ENCODE measurements at regions not wholly inside any gene's neighbourhood (a gene's known extent, or its start where the extent isn't known, plus 50 kb on each side); places are given as distances from the start of the nearest gene placed in this dataset.

DNA sequence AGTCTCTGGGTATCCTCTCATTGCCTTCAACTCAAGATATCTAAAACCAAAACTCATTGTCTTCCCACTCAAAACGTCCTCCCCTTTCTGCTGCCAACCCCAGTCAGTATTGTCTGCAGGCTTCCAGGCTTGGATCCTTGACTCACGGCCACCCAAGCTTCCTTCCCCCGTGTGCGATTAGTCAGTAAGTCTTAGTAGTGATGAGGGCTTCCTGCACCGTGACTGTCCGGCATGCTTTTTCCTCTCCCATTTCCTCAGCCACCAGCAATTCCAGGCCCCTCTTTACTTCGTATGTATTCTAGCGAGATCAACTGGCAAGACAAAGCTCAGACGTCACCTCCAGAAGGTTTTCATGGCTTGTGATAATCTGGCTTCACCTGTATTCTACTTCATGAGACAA, 88.6 kb upstream of the DUSP22 start:
- Mint-ChIP-seq H3K36me3 (no peaks in the 10 kb centered on the region), H3K27me3 (peaks cover 5 to 10% (median 7%) of the 10 kb centered on the region in 3 donors), H3K4me1 (peaks cover 9 to 22% (median 17%) of the 10 kb centered on the region in 3 donors), H3K4me3 (no peak overlapping the region), H3K9me3 (no peaks in the 10 kb centered on the region), H3K27ac (peak overlapping the region in 1 of 6 donors; percentile 27)
- ATAC-seq (ENCODE audit: low read depth in 2 of 2) (no peak), DNase-seq (no peak)

- no peak for ATAC-seq (ENCODE audit: low read depth in 2 of 2)
- H3K27ac Mint-ChIP-seq, result peak overlapping the region in 1 of 6 donors; percentile 50
Measured at GRCh38 chr6:206264-206663, 86.0 kb upstream of the DUSP22 start.

GRCh38 chr6:208364-208763, 83.9 kb upstream of the DUSP22 start:
- H3K4me3 Mint-ChIP-seq, result no peak overlapping the region
- DNase-seq (no peak), ATAC-seq (ENCODE audit: low read depth in 2 of 2) (peak; percentile 30 to 39)
- H3K36me3 Mint-ChIP-seq, result no peaks in the 10 kb centered on the region
- peak overlapping the region in 2 of 6 donors; percentile 60 to 65 for H3K27ac Mint-ChIP-seq
- H3K4me1 Mint-ChIP-seq, result peaks cover 21 to 27% (median 26%) of the 10 kb centered on the region in 3 donors
- no peaks in the 10 kb centered on the region for H3K9me3 Mint-ChIP-seq
- peaks cover 2 to 26% (median 22%) of the 10 kb centered on the region in 3 donors for H3K27me3 Mint-ChIP-seq

More at GRCh38 chr6:206264-206663, 86.0 kb upstream of the DUSP22 start:
- H3K9me3 Mint-ChIP-seq, result no peaks in the 10 kb centered on the region
- H3K27me3 Mint-ChIP-seq, result peaks cover 5 to 25% (median 22%) of the 10 kb centered on the region in 3 donors
- DNase-seq, result no peak
- no peaks in the 10 kb centered on the region for H3K36me3 Mint-ChIP-seq
- H3K4me3 Mint-ChIP-seq, result no peak overlapping the region
- peaks cover 17 to 23% (median 23%) of the 10 kb centered on the region in 3 donors for H3K4me1 Mint-ChIP-seq

DNA sequence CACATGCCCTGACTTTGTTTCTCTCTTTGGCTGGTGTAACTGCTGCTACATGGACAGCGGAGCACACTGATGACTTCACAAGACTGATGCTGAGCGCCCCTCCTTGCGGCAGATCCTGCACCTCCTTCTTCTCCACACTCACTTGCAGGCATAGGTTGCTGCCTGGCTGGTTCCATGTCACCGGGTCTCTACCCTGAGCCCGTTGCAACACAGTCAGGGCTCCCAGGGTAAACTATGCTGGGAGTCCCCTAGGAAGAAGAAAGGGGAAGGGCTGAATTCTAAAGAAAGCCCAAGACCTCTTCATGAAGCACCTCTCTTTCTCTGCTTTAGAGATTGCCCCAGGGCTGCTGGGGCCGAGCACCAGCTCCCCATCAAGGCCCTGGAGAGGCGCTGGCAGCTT, 83.3 kb upstream of the DUSP22 start:
- ATAC-seq (ENCODE audit: low read depth in 2 of 2) (no peak), DNase-seq (no peak)
- H3K4me1 Mint-ChIP-seq, result peaks cover 20 to 29% (median 27%) of the 10 kb centered on the region in 3 donors
- H3K27me3 Mint-ChIP-seq, result peaks cover 4 to 22% (median 20%) of the 10 kb centered on the region in 3 donors
- peak overlapping the region in 2 of 6 donors; percentile 34 to 60 for H3K27ac Mint-ChIP-seq
- H3K4me3 Mint-ChIP-seq, result peak overlapping the region in 2 of 8 donors; percentile 12 to 65
- H3K9me3 Mint-ChIP-seq, result peaks cover 0 to 3% (median 0%) of the 10 kb centered on the region in 7 donors
- H3K36me3 Mint-ChIP-seq, result no peaks in the 10 kb centered on the region

GRCh38 chr6:209432-210103, 82.7 kb upstream of the DUSP22 start:
- no peaks in the 10 kb centered on the region for H3K36me3 Mint-ChIP-seq
- peak in 1 of 2 donors; percentile 28 for ATAC-seq (ENCODE audit: low read depth in 2 of 2)
- peaks cover 23 to 30% (median 29%) of the 10 kb centered on the region in 3 donors for H3K4me1 Mint-ChIP-seq
- H3K4me3 Mint-ChIP-seq, result peak overlapping the region in 3 of 8 donors; percentile 3 to 65 (median 31)
- peak overlapping the region in 1 of 6 donors; percentile 76 for H3K27ac Mint-ChIP-seq
- peaks cover 0 to 3% (median 0%) of the 10 kb centered on the region in 7 donors for H3K9me3 Mint-ChIP-seq
- DNase-seq, result no peak
- peaks cover 4 to 22% (median 18%) of the 10 kb centered on the region in 3 donors for H3K27me3 Mint-ChIP-seq

GRCh38 chr6:210104-210456, 82.2 kb upstream of the DUSP22 start:
- ATAC-seq (ENCODE audit: low read depth in 2 of 2) (no peak), DNase-seq (no peak)
- Mint-ChIP-seq H3K4me1 (peaks cover 27 to 35% (median 29%) of the 10 kb centered on the region in 3 donors), H3K36me3 (no peaks in the 10 kb centered on the region), H3K9me3 (peaks cover 0 to 3% (median 0%) of the 10 kb centered on the region in 7 donors), H3K4me3 (peak overlapping the region in 1 of 8 donors; percentile 65), H3K27me3 (peaks cover 4 to 22% (median 18%) of the 10 kb centered on the region in 3 donors), H3K27ac (no peak overlapping the region)

- ATAC-seq (ENCODE audit: low read depth in 2 of 2) (no peak), DNase-seq (no peak)
- peaks cover 32 to 43% (median 33%) of the 10 kb centered on the region in 3 donors for H3K4me1 Mint-ChIP-seq
- H3K27ac Mint-ChIP-seq, result peak overlapping the region in 1 of 6 donors; percentile 50
- H3K36me3 Mint-ChIP-seq, result no peaks in the 10 kb centered on the region
- peaks cover 0 to 3% (median 0%) of the 10 kb centered on the region in 7 donors for H3K9me3 Mint-ChIP-seq
- H3K27me3 Mint-ChIP-seq, result peaks cover 4 to 19% (median 18%) of the 10 kb centered on the region in 3 donors
- H3K4me3 Mint-ChIP-seq, result no peak overlapping the region
Measured at GRCh38 chr6:210778-211374, 81.4 kb upstream of the DUSP22 start.

- H3K9me3 Mint-ChIP-seq, result peaks cover 0 to 3% (median 2%) of the 10 kb centered on the region in 7 donors
- no peak for ATAC-seq (ENCODE audit: low read depth in 2 of 2)
Measured at GRCh38 chr6:211871-212497, 80.3 kb upstream of the DUSP22 start.

DNA sequence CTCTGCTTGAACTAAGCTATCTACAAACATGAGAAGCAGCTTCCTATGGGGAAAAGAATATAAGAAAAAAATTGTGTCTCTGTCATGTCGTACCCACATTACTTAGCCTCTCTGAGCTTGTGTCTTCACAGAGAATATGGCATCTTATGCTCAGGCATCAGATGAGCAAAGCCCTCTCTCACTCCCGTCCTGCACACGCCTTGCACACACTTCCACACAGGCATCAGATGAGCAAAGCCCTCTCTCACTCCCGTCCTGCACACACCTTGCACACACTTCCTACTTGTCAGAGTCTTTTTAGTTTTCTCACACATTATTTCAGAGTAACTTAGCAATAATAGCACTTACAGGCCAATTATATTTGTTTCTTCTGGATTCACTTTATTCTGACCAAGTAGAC, 79.0 kb upstream of the DUSP22 start:
- Mint-ChIP-seq H3K4me1 (peaks cover 41 to 63% (median 48%) of the 10 kb centered on the region in 3 donors), H3K27ac (peak overlapping the region in 2 of 6 donors; percentile 91 to 95), H3K27me3 (peaks cover 4 to 18% (median 15%) of the 10 kb centered on the region in 3 donors), H3K36me3 (no peaks in the 10 kb centered on the region), H3K9me3 (peaks cover 0 to 4% (median 2%) of the 10 kb centered on the region in 7 donors), H3K4me3 (no peak overlapping the region)
- DNase-seq (no peak), ATAC-seq (ENCODE audit: low read depth in 2 of 2) (no peak)

More at GRCh38 chr6:211871-212497, 80.3 kb upstream of the DUSP22 start:
- DNase-seq, result no peak
- no peak overlapping the region for H3K27ac Mint-ChIP-seq
- peaks cover 32 to 52% (median 39%) of the 10 kb centered on the region in 3 donors for H3K4me1 Mint-ChIP-seq
- no peaks in the 10 kb centered on the region for H3K36me3 Mint-ChIP-seq
- H3K4me3 Mint-ChIP-seq, result no peak overlapping the region
- peaks cover 4 to 18% (median 15%) of the 10 kb centered on the region in 3 donors for H3K27me3 Mint-ChIP-seq

GRCh38 chr6:214428-214827, 77.9 kb upstream of the DUSP22 start:
- Mint-ChIP-seq H3K27ac (no peak overlapping the region), H3K9me3 (peaks cover 0 to 4% (median 2%) of the 10 kb centered on the region in 7 donors), H3K4me3 (no peak overlapping the region), H3K4me1 (peaks cover 43 to 63% (median 46%) of the 10 kb centered on the region in 3 donors), H3K27me3 (peaks cover 4 to 15% (median 14%) of the 10 kb centered on the region in 3 donors), H3K36me3 (no peaks in the 10 kb centered on the region)
- DNase-seq, result no peak
- ATAC-seq (ENCODE audit: low read depth in 2 of 2), result no peak

GRCh38 chr6:215335-216034, 76.8 kb upstream of the DUSP22 start:
- peak overlapping the region in 2 of 6 donors; percentile 51 to 88 for H3K27ac Mint-ChIP-seq
- DNase-seq, result no peak

GRCh38 chr6:217048-217659, 75.1 kb upstream of the DUSP22 start:
- no peak for DNase-seq
- H3K4me1 Mint-ChIP-seq, result peaks cover 45 to 63% (median 49%) of the 10 kb centered on the region in 3 donors

More at GRCh38 chr6:215335-216034, 76.8 kb upstream of the DUSP22 start:
- Mint-ChIP-seq H3K9me3 (peaks cover 0 to 4% (median 2%) of the 10 kb centered on the region in 7 donors), H3K4me1 (peaks cover 45 to 64% (median 49%) of the 10 kb centered on the region in 3 donors), H3K27me3 (peaks cover 4 to 10% (median 8%) of the 10 kb centered on the region in 3 donors), H3K4me3 (peak overlapping the region in 1 of 8 donors; percentile 50), H3K36me3 (no peaks in the 10 kb centered on the region)
- no peak for ATAC-seq (ENCODE audit: low read depth in 2 of 2)

More at GRCh38 chr6:217048-217659, 75.1 kb upstream of the DUSP22 start:
- peak overlapping the region in 1 of 6 donors; percentile 76 for H3K27ac Mint-ChIP-seq
- peak overlapping the region in 5 of 8 donors; percentile 42 to 84 (median 72) for H3K4me3 Mint-ChIP-seq
- peaks cover 0 to 4% (median 0%) of the 10 kb centered on the region in 3 donors for H3K27me3 Mint-ChIP-seq
- no peaks in the 10 kb centered on the region for H3K36me3 Mint-ChIP-seq
- peaks cover 0 to 4% (median 2%) of the 10 kb centered on the region in 7 donors for H3K9me3 Mint-ChIP-seq
- ATAC-seq (ENCODE audit: low read depth in 2 of 2), result no peak
